NCI-H187 (cell line): ENCODE measurements at regions not wholly inside any gene's neighbourhood (a gene's known extent, or its start where the extent isn't known, plus 50 kb on each side); places are given as distances from the start of the nearest gene placed in this dataset.

ENCODE experiments used
- DNase-seq, 2 experiments: peaks; one replicate each; lab custom pipeline; 2025; lab: John Stamatoyannopoulos, UW

GRCh38 chr2:22600156-22600555 lies 784.8 kb upstream of the KLHL29 start:
- DNase-seq, result no peak

GRCh38 chr2:22600999-22601398 lies 784.0 kb upstream of the KLHL29 start:
- DNase-seq, result no peak

- DNase-seq, result no peak
These were observed 780.8 kb upstream of the KLHL29 start for GRCh38 chr2:22604136-22604535.

- no peak for DNase-seq
These were observed 768.9 kb upstream of the KLHL29 start for GRCh38 chr2:22616031-22616430.

- no peak for DNase-seq
These were observed 761.4 kb upstream of the KLHL29 start for GRCh38 chr2:22623620-22624019.

GRCh38 chr2:22626621-22627020 lies 758.4 kb upstream of the KLHL29 start:
- DNase-seq, result no peak

GRCh38 chr2:22628221-22628620 lies 756.8 kb upstream of the KLHL29 start:
- no peak for DNase-seq

- DNase-seq, result no peak
These were observed 756.1 kb upstream of the KLHL29 start for GRCh38 chr2:22628906-22629305.

- DNase-seq, result no peak
These were observed 750.8 kb upstream of the KLHL29 start for GRCh38 chr2:22634167-22634566.

GRCh38 chr2:22656426-22656825 lies 728.6 kb upstream of the KLHL29 start:
- no peak for DNase-seq

GRCh38 chr2:22673529-22673928 lies 711.5 kb upstream of the KLHL29 start:
- DNase-seq, result no peak

GRCh38 chr2:22683914-22684313 lies 701.1 kb upstream of the KLHL29 start:
- no peak for DNase-seq

GRCh38 chr2:22690096-22690495 lies 694.9 kb upstream of the KLHL29 start:
- no peak for DNase-seq

- DNase-seq, result no peak
These were observed 693.3 kb upstream of the KLHL29 start for GRCh38 chr2:22691666-22692065.

- DNase-seq, result no peak
These were observed 692.2 kb upstream of the KLHL29 start for GRCh38 chr2:22692746-22693145.

GRCh38 chr2:22694300-22694699 lies 690.7 kb upstream of the KLHL29 start:
- DNase-seq, result no peak

- no peak for DNase-seq
These were observed 690.1 kb upstream of the KLHL29 start for GRCh38 chr2:22694856-22695255.

GRCh38 chr2:22697054-22697788 lies 687.8 kb upstream of the KLHL29 start:
- DNase-seq, result no peak

- DNase-seq, result no peak
These were observed 683.3 kb upstream of the KLHL29 start for GRCh38 chr2:22701561-22702160.

GRCh38 chr2:22703286-22703920 lies 681.6 kb upstream of the KLHL29 start:
- DNase-seq, result no peak

- DNase-seq, result no peak
These were observed 665.6 kb upstream of the KLHL29 start for GRCh38 chr2:22719396-22719795.

GRCh38 chr2:22729466-22729865 lies 655.5 kb upstream of the KLHL29 start:
- DNase-seq, result no peak

- no peak for DNase-seq
These were observed 650.5 kb upstream of the KLHL29 start for GRCh38 chr2:22734373-22735045.
